ENCODE measurements at regions not wholly inside any gene's neighbourhood (a gene's known extent, or its start where the extent isn't known, plus 50 kb on each side); places are given as distances from the start of the nearest gene placed in this dataset.

GRCh38 chr15:45941367-45941766 is 306.5 kb downstream of the SQOR start:
- no peak for DNase-seq (ENCODE audit: low read depth in 4 of 4, low spot score in 1 of 4)

DNA sequence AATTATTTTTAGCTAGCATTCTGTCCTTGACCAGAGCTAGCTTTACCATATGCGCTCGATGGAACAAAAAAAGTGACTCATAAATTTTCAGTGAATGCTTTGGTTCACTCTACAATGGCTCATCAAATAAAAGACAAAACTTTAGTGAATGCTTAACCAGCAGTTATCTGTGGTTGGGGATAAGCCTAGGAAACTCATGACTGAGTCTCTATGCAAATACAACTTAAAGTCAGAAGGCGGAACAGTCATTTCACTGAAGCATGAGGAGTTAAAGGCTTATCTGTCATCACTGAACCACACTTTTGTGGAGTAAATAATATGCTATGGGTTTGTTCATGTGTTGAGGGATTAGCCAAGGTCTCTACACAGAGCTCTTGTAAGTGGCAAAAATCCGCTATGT is 308.4 kb downstream of the SQOR start:
- no peak for DNase-seq (ENCODE audit: low read depth in 4 of 4, low spot score in 1 of 4)

- no peak for DNase-seq (ENCODE audit: low read depth in 4 of 4, low spot score in 1 of 4)
Observed at GRCh38 chr15:45946111-45946510, 311.3 kb downstream of the SQOR start.

- no peak for DNase-seq (ENCODE audit: low read depth in 4 of 4, low spot score in 1 of 4)
Observed at GRCh38 chr15:45948181-45948621, 313.4 kb downstream of the SQOR start.

DNA sequence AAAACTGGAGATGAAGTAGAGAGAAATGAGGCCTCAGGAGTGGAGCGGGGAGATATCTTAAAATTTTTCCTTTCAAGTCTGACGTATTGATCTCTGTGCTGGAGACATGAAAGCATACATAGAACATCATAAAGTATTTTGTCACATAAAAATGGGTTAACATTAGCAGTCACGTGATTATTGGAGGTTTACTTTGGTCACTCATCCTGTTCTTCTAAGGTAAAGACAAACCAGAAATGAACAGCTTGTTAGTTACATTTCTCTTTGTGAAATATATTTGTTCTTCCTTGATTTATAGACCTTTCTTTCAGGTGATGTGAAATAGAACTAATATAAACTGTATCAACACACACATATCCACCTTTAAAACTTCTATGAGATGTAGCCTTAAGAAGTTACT is 324.1 kb downstream of the SQOR start:
- DNase-seq (ENCODE audit: low read depth in 4 of 4, low spot score in 1 of 4) = no peak

DNA sequence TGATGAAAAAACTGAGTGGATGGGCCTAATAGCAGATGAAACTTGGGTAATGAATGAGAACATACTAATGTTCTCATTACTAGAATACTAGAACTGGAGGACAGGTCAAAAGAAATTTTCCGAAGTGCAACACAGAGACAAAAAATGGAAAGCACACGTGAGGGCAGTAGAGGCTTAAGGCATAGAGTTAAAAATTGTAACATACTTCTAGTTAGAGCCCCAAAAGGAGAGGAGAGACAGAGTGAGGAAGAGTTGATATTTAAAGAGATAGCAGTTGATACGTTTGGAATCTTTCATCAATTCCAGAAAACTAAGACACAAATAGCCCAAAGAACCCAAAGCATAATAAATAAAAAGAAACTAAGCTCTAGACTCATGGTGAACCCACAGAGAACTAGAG is 327.9 kb downstream of the SQOR start:
- DNase-seq (ENCODE audit: low read depth in 4 of 4, low spot score in 1 of 4) = no peak

DNA sequence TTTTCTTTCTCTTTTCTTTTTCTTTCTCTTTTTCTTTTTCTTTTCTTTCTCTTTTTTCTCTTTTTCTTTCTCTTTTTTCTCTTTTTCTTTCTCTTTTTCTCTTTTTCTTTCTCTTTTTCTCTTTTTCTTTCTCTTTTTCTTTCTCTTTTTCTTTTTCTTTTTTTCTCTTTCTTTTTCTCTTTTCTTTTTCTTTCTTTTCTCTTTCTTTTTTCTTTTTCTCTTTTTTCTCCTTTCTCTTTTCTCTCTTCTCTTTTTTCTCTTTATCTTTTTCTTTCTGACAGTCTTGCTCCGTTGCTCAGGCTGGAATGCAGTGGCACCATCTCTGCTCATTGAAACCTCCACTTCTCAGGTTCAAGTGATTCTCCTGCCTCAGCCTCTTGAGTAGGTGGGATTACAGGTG is 335.7 kb downstream of the SQOR start:
- no peak for DNase-seq (ENCODE audit: low read depth in 4 of 4, low spot score in 1 of 4)

- no peak for DNase-seq (ENCODE audit: low read depth in 4 of 4, low spot score in 1 of 4)
Observed at GRCh38 chr15:45980366-45980765, 345.5 kb downstream of the SQOR start.

DNA sequence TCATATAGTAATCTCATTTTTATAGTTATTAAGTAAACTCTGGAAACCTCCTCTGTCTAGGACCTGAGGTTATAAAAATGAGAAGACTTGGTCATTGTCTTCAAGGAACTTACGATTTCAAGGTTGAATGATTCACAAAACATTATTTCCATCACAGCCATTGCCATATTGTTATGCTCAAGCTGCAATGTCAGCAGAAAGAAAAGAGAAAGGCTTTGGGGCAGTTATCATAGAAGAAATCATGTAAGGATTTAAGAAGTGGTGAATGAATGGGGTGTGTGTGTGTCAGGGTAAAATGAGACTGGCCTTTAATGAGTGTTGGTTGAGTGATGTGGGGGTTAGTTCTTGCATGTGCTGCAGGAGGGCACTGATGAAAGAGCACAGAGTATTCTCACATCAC is 346.8 kb downstream of the SQOR start:
- no peak for DNase-seq (ENCODE audit: low read depth in 4 of 4, low spot score in 1 of 4)

- no peak for DNase-seq (ENCODE audit: low read depth in 4 of 4, low spot score in 1 of 4)
Observed at GRCh38 chr15:45991863-45992262, 357.0 kb downstream of the SQOR start.

GRCh38 chr15:45993072-45993471 is 358.2 kb downstream of the SQOR start:
- no peak for DNase-seq (ENCODE audit: low read depth in 4 of 4, low spot score in 1 of 4)

DNA sequence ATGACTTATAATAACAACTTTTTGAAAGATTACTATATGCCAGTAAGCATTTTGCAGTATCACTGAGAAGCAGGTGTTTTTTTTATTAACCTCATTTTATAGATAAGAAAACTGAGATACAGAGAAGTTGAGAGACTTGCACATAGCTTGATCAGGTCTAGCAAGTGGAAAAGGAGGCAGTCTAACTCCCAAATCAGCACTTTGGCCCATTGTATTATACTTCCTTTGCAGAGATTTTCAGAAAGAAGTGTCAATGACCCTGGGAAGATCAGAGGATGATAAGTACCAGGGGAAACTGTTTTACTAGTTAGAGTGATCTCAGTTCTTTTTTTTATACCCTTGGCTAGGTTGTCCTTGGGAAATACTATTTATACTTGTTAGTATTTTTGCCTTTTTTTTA is 358.7 kb downstream of the SQOR start:
- DNase-seq (ENCODE audit: low read depth in 4 of 4, low spot score in 1 of 4) = no peak

DNA sequence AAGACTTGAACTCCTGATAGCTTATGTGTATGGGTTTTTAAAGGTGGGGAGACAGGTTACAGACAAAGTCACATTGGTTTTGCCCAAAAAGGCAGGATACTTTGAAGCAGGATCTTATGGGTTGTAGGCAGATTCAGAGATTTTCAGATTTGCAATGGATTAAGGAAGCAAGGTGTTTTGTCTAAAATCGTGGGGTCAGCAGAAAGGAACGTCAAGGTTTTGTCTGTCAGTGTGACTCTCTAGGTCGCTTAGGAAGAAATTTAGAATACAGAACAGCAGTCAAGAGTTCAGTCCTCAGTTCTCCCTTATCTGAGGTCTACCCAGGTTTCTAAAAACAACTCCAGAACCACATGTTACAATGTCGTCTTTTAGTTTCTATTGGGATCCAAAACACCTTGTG is 361.0 kb downstream of the SQOR start:
- no peak for DNase-seq (ENCODE audit: low read depth in 4 of 4, low spot score in 1 of 4)

DNA sequence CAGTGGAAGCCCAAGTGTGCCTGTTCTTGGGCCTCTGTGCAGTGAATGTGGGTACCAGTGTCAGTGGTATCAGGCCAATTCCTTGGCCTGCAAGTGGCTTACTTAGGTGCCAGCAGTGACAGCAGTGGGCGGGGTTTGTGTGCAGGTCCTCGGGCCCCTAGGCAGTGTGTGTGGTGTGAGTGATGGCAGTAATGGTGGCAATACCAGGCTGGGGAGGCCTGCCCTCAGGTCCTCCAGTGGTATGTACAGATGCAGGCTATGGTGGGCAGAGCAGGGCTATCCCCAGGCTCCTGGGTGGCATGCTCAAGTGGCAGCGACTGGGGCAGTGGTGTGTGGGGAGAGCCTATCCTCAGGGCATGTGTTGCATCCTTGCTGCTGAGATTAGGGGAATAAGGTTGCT is 379.7 kb downstream of the SQOR start:
- no peak for DNase-seq (ENCODE audit: low read depth in 4 of 4, low spot score in 1 of 4)

- no peak for DNase-seq (ENCODE audit: low read depth in 4 of 4, low spot score in 1 of 4)
Observed at GRCh38 chr15:46034755-46035154, 399.9 kb downstream of the SQOR start.

GRCh38 chr15:46039703-46040102 is 404.9 kb downstream of the SQOR start:
- no peak for DNase-seq (ENCODE audit: low read depth in 4 of 4, low spot score in 1 of 4)

DNA sequence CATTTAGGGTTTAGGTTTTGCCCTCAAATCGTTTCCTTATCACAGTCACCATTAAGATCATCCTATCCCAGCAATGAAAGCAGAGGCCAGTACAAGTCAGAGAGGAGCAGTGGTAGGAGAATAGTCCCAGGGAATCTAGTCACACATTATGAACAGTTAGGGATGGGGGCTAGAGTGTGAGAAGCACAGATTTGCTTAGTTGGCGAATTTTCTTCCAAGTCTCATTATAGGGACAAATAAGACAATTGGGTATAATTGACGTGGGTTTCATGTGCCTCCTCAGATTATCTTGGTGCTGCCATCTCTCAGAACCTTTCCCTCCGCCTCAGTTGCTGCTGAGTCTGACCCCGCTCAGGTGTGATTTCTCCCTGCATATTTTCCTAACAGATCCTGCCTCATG is 407.1 kb downstream of the SQOR start:
- DNase-seq (ENCODE audit: low read depth in 4 of 4, low spot score in 1 of 4) = no peak

GRCh38 chr15:46059921-46060594 is 425.2 kb downstream of the SQOR start:
- no peak for DNase-seq (ENCODE audit: low read depth in 4 of 4, low spot score in 1 of 4)

DNA sequence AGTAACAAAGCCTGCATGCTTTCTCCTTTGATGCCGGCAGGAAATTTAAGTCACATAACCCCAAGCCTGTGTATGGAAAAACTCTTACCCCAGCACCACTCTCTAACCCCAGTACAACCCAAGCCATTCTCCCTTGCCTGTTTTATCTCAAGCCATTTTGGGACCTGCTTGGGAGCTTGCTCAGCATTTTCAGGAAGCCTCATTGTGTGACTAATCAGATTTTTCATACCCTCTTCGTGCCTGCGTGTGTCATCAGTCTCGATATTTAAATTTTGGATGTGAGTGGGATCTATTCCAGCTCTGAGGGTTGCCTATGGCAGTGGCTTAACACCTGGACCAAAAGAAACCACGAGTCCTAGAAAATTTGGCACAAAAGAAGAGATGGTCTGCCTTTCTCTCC is 426.2 kb downstream of the SQOR start:
- DNase-seq (ENCODE audit: low read depth in 4 of 4, low spot score in 1 of 4) = no peak

DNA sequence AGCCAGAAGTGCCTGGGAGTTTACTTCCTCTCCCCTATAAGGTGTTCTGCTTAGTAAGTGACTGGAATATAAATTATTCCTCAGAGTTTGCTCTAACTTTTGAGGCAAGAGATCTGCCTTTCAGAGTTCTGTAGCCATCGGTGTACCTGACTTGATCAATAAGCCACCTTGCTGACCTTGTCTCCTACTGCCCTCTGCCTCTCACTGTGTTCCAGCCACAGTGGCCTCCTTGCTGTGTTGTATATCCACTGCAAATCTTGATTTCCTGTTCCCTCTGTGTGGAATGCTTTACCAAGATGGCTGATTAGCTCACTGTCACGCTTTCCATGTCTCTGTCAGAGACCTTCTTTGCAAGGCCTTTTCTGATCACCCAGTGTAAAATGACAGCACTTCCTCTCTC is 442.4 kb downstream of the SQOR start:
- DNase-seq (ENCODE audit: low read depth in 4 of 4, low spot score in 1 of 4) = no peak

- DNase-seq (ENCODE audit: low read depth in 4 of 4, low spot score in 1 of 4) = no peak
Observed at GRCh38 chr15:46079046-46079445, 444.2 kb downstream of the SQOR start.

DNA sequence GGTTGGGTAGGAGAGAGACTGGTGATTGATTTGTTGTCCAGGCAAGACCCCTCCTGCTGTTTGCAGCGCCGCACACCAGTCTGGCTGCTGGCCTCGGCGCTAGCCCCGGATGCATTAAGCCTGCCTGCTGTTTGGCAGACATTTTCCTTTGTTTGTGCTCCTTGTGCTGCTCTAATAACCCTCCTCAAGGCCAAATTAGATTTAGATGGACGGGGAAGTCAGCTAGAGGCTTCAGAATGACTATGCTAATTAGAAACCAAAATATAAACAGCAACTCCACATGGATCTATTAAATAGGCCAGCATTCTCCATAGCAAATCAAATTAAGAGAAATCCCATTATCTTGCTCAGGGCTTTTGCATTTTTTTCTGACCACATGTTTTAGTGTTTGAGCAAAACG is 445.2 kb downstream of the SQOR start:
- DNase-seq (ENCODE audit: low read depth in 4 of 4, low spot score in 1 of 4) = no peak
